Stomach (tissue), 8 donors: ENCODE measurements at regions not wholly inside any gene's neighbourhood (a gene's known extent, or its start where the extent isn't known, plus 50 kb on each side); places are given as distances from the start of the nearest gene placed in this dataset.

Experiments used
- DNase-seq, 2 donors: peaks; one replicate each; pipeline versions ENCODE4 v3.0.0 to v3.0.0-alpha.2; 2013 to 2019
- H3K27ac ChIP-seq, 5 donors: fragments of 200-600 bp in 4 of 5; sonication (generic) in 4 of 5; one replicate each; pipeline ENCODE4 v1.5.1; 2013 to 2019; ENCODE audit warnings: mild to moderate bottlenecking in 1 of 5, moderate library complexity in 1 of 5
- H3K27me3 ChIP-seq, 3 donors: fragments of 200-600 bp; sonication (generic); one replicate each; pipeline ENCODE4 v1.5.1; 2017 to 2019; ENCODE audit warnings: mixed run types in 1 of 3
- H3K36me3 ChIP-seq, 4 donors: fragments of 200-600 bp; sonication (generic); 1 replicate in 3 of 4; 2 replicates in 1 of 4; pipeline ENCODE4 v1.5.1; 2016 to 2019
- H3K4me1 ChIP-seq, 4 donors: fragments of 200-600 bp; sonication (generic); one replicate each; pipeline ENCODE4 v1.5.1; 2016 to 2019
- H3K4me3 ChIP-seq, 4 donors: fragments of 200-600 bp; sonication (generic) in 3 of 4; one replicate each; pipeline ENCODE4 v1.5.1; 2016 to 2019; ENCODE audit warnings: mild to moderate bottlenecking in 1 of 4
- H3K9me3 ChIP-seq, 4 donors: fragments of 200-600 bp; sonication (generic); one replicate each; pipeline ENCODE4 v1.5.1; 2016 to 2019
- CTCF ChIP-seq, 7 experiments: fragments of 450-650 bp in 4 of 7; fragments of 200-600 bp in 3 of 7; sonication (generic) in 3 of 7; IDR thresholded peaks; one replicate each; pipeline ENCODE4 v1.5.1; 2016 to 2019; ENCODE audit warnings: antibody characterized with exemption in 7 of 7, control low read depth in 2 of 7, mild to moderate bottlenecking in 1 of 7
- EP300 ChIP-seq: sonication (generic); formaldehyde crosslinking; IDR thresholded peaks from one replicate; pipeline ENCODE4 v1.6.1; 2017; ENCODE audit warnings: antibody characterized with exemption
- POLR2A ChIP-seq, 4 donors: fragments of 450-650 bp; IDR thresholded peaks; one replicate each; pipeline ENCODE4 v1.6.1; 2016; ENCODE audit warnings: antibody characterized with exemption in 4 of 4, control low read depth in 2 of 4, mild to moderate bottlenecking in 1 of 4, moderate library complexity in 1 of 4
- POLR2AphosphoS5 ChIP-seq, 3 donors: sonication (generic); formaldehyde crosslinking; IDR thresholded peaks; one replicate each; pipeline ENCODE4 v1.6.1; 2016; ENCODE audit warnings: antibody characterized with exemption in 3 of 3
- WGBS, 5 donors: extraction: QIAGEN DNeasy Blood & Tissue Kit in 3 of 5; methylation state at CpG; one replicate each; pipeline versions ENCODE4 v1.1.5 to v1.1.7; 2013 to 2018; 5-methylcytosine and 5-hydroxymethylcytosine counted together
- intact Hi-C: fragments of 100-400 bp; cut with DNase I; formaldehyde crosslinking; loops from one replicate; pipeline ENCODE4 v1.15.1; 2023; ENCODE audit warnings: low total_unique reads
- donor health status: healthy with polysubstance abuse.
- donor health status: Bipolar disorder and iron deficiency.
- donor health status: healthy.

GRCh38 chr13:33367926-33368325, 82.4 kb upstream of the STARD13 start:
- peak; percentile 58 to 77 for DNase-seq
- Histone ChIP-seq H3K9me3 (no peaks in the 10 kb centered on the region), H3K27ac (peak overlapping the region; percentile 31 to 79 (median 60)), H3K27me3 (no peaks in the 10 kb centered on the region), H3K4me1 (peaks cover 0 to 43% (median 23%) of the 10 kb centered on the region in 4 donors), H3K4me3 (no peak overlapping the region), H3K36me3 (no peaks in the 10 kb centered on the region)
- WGBS, 5 donors, result 18 to 37% (median 26%) methylated on average over 5 of the region's 5 CpGs
- intact Hi-C loops, result no loop called here
- TF ChIP-seq POLR2A (IDR thresholded peaks at IDR 0.05) (no peak), POLR2AphosphoS5 (IDR thresholded peaks at IDR 0.05) (peak in 1 of 3 donors; percentile 65)

- Histone ChIP-seq H3K9me3 (no peaks in the 10 kb centered on the region), H3K4me1 (peaks cover 0 to 43% (median 24%) of the 10 kb centered on the region in 4 donors), H3K27me3 (no peaks in the 10 kb centered on the region), H3K4me3 (no peak overlapping the region), H3K36me3 (no peaks in the 10 kb centered on the region), H3K27ac (peak overlapping the region in 2 of 5 donors; percentile 67 to 79)
- no peak for TF ChIP-seq EP300
- intact Hi-C loops, result no loop called here
- DNase-seq, result no peak
- WGBS, 5 donors, result 46 to 68% (median 57%) methylated on average over 3 of the region's 3 CpGs
Measured at GRCh38 chr13:33369073-33369472, 83.5 kb upstream of the STARD13 start.

- Histone ChIP-seq H3K4me3 (no peak overlapping the region), H3K9me3 (no peaks in the 10 kb centered on the region), H3K27ac (peak overlapping the region in 1 of 5 donors; percentile 17), H3K4me1 (peaks cover 0 to 18% (median 15%) of the 10 kb centered on the region in 4 donors), H3K27me3 (no peaks in the 10 kb centered on the region), H3K36me3 (no peaks in the 10 kb centered on the region)
- TF ChIP-seq POLR2A (IDR thresholded peaks at IDR 0.05) (no peak), CTCF (IDR thresholded peaks at IDR 0.05) (no peak), EP300 (no peak), POLR2AphosphoS5 (IDR thresholded peaks at IDR 0.05) (no peak)
- WGBS, 5 donors, result 68 to 78% (median 73%) methylated on average over 4 of the region's 4 CpGs
- intact Hi-C loops, result no loop called here
- no peak for DNase-seq
Measured at GRCh38 chr13:33372251-33372919, 86.8 kb upstream of the STARD13 start.

GRCh38 chr13:33373624-33374023, 88.1 kb upstream of the STARD13 start:
- Histone ChIP-seq H3K27ac (no peak overlapping the region), H3K9me3 (no peaks in the 10 kb centered on the region), H3K4me1 (peaks cover 0 to 12% (median 5%) of the 10 kb centered on the region in 4 donors), H3K36me3 (no peaks in the 10 kb centered on the region), H3K27me3 (no peaks in the 10 kb centered on the region), H3K4me3 (no peak overlapping the region)
- no peak for TF ChIP-seq POLR2AphosphoS5 (IDR thresholded peaks at IDR 0.05)
- TF ChIP-seq POLR2A (IDR thresholded peaks at IDR 0.05), result no peak
- TF ChIP-seq CTCF (IDR thresholded peaks at IDR 0.05), result no peak
- TF ChIP-seq EP300, result no peak
- DNase-seq, result no peak
- intact Hi-C loops, result no loop called here

- intact Hi-C loops, result no loop called here
- 70 to 93% (median 77%) methylated on average over 1 of the region's 1 CpG for WGBS, 5 donors
- TF ChIP-seq POLR2A (IDR thresholded peaks at IDR 0.05) (no peak), CTCF (IDR thresholded peaks at IDR 0.05) (no peak), EP300 (no peak), POLR2AphosphoS5 (IDR thresholded peaks at IDR 0.05) (no peak)
- H3K4me1 ChIP-seq, result peaks cover 0 to 11% (median 2%) of the 10 kb centered on the region in 4 donors
- H3K27me3 ChIP-seq, result no peaks in the 10 kb centered on the region
- no peaks in the 10 kb centered on the region for H3K9me3 ChIP-seq
- H3K4me3 ChIP-seq, result no peak overlapping the region
- H3K27ac ChIP-seq, result no peak overlapping the region
- no peak for DNase-seq
- no peaks in the 10 kb centered on the region for H3K36me3 ChIP-seq
Measured at GRCh38 chr13:33375421-33375820, 89.9 kb upstream of the STARD13 start.
